K562 (cell line): ENCODE measurements at regions not wholly inside any gene's neighbourhood (a gene's known extent, or its start where the extent isn't known, plus 50 kb on each side); places are given as distances from the start of the nearest gene placed in this dataset.

Experiments used
- ATF6 ChIP-seq: sonication (generic); formaldehyde crosslinking; IDR thresholded peaks from 2 replicates; pipeline ENCODE4 v1.4.0; 2020; ENCODE audit warnings: mild to moderate bottlenecking, missing genetic modification reagents
- ELF1 ChIP-seq: fragments of 200-800 bp; sonication (Bioruptor generic); IDR thresholded peaks from 2 replicates; pipeline ENCODE4 v1.6.1; 2016; ENCODE audit warnings: missing genetic modification characterization, missing compliant biosample characterization
- MGA ChIP-seq: fragments of 450-650 bp; IDR thresholded peaks from 2 replicates; pipeline ENCODE4 v1.6.1; 2016; ENCODE audit warnings: mild to moderate bottlenecking, moderate library complexity
- SETDB1 ChIP-seq: IDR thresholded peaks from one replicate; pipeline ENCODE4 v1.6.1; 2012; ENCODE audit warnings: low read length, control low read depth, inconsistent platforms
- U2AF2 ChIP-seq: fragments of 200-400 bp; formaldehyde crosslinking; optimal IDR thresholded peaks from 2 replicates; pipeline ENCODE3; 2017; ENCODE audit warnings: low read depth, mild to moderate bottlenecking, low read length
- ZNF57 ChIP-seq: fragments of 450-650 bp; formaldehyde crosslinking; IDR thresholded peaks from 2 replicates; pipeline ENCODE4 v1.4.0; 2020; ENCODE audit warnings: mild to moderate bottlenecking, moderate library complexity
- ZNF639 ChIP-seq, 2 experiments: fragments of 200-800 bp in 1 of 2; sonication (Bioruptor generic) in 1 of 2; sonication (generic) in 1 of 2; formaldehyde crosslinking in 1 of 2; IDR thresholded peaks in 1 of 2; conservative IDR thresholded peaks in 1 of 2; 2 replicates each; pipeline versions ENCODE4 v1.5.0 to v1.6.1; 2016 to 2020; ENCODE audit warnings: missing compliant biosample characterization in 1 of 2, missing genetic modification characterization in 1 of 2, missing genetic modification reagents in 1 of 2

- TF ChIP-seq ZNF57 (CRISPR knock-in tag) (no peak), SETDB1 (no peak), MGA (no peak), U2AF2 (no peak), ELF1 (tag) (no peak), ATF6 (no peak), ZNF639 (CRISPR knock-in tag; conservative IDR thresholded peaks at IDR 0.05 in 1 of 2, IDR thresholded peaks at IDR 0.05 in 1 of 2) (no peak)
Measured at GRCh38 chr15:26065723-26066122, 202.6 kb upstream of the ATP10A start (continued).
